ENCODE measurements at regions not wholly inside any gene's neighbourhood (a gene's known extent, or its start where the extent isn't known, plus 50 kb on each side); places are given as distances from the start of the nearest gene placed in this dataset.

DNA sequence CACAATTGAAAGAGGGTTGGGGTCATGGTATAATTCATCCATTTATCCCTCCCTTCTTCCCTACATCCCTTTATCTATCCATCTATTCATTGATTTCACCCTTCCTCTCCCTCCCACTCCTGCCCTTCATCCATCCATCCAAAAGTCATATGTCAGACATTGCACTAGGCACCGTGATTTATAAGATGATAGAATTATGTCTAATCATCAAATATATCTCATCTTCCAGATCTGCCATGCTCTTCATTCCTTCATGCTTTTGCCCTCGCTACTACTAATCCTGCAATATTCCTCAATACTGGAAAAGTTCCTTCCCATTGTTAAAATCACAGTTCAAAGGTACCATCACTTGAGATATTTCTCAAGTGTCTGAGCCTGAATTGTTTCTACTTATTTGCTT is 335.2 kb upstream of the CDH11 start:
- TF ChIP-seq, protein P1, sequence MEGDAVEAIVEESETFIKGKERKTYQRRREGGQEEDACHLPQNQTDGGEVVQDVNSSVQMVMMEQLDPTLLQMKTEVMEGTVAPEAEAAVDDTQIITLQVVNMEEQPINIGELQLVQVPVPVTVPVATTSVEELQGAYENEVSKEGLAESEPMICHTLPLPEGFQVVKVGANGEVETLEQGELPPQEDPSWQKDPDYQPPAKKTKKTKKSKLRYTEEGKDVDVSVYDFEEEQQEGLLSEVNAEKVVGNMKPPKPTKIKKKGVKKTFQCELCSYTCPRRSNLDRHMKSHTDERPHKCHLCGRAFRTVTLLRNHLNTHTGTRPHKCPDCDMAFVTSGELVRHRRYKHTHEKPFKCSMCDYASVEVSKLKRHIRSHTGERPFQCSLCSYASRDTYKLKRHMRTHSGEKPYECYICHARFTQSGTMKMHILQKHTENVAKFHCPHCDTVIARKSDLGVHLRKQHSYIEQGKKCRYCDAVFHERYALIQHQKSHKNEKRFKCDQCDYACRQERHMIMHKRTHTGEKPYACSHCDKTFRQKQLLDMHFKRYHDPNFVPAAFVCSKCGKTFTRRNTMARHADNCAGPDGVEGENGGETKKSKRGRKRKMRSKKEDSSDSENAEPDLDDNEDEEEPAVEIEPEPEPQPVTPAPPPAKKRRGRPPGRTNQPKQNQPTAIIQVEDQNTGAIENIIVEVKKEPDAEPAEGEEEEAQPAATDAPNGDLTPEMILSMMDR (IDR thresholded peaks at IDR 0.05) = no peak
- no peak for TF ChIP-seq POLR2A (IDR thresholded peaks at IDR 0.05)

All from uterus (tissue), 2 donors.